ENCODE measurements at regions not wholly inside any gene's neighbourhood (a gene's known extent, or its start where the extent isn't known, plus 50 kb on each side); places are given as distances from the start of the nearest gene placed in this dataset.

DNA sequence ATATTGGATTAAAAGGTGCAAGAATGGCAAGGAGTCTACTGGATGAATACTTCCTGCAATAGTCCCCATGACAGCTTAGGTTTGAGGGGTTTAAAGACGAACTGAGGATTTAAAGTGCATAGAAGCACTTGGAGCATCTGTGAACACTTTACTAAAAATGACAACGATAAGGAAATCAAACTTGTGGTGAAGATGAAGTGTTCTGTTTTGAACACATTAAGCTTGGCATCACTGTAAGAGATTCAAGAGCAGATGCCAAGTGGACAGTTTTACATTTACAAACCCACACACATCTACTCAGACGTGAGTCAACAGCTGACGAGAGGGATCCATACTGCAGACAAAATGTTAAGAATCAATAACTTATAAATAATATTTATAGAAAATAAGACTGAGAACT is 918.7 kb downstream of the CDH11 start:
- TF ChIP-seq POLR2AphosphoS5 (IDR thresholded peaks at IDR 0.05; ENCODE audit: low read depth, low read length) (no peak), TAF1 (IDR thresholded peaks at IDR 0.05; ENCODE audit: borderline replicate concordance, insufficient read depth, low read length) (no peak), SIN3A (IDR thresholded peaks at IDR 0.05; ENCODE audit: borderline replicate concordance, insufficient read depth, low read length) (no peak)
- TF ChIP-seq, protein P1, sequence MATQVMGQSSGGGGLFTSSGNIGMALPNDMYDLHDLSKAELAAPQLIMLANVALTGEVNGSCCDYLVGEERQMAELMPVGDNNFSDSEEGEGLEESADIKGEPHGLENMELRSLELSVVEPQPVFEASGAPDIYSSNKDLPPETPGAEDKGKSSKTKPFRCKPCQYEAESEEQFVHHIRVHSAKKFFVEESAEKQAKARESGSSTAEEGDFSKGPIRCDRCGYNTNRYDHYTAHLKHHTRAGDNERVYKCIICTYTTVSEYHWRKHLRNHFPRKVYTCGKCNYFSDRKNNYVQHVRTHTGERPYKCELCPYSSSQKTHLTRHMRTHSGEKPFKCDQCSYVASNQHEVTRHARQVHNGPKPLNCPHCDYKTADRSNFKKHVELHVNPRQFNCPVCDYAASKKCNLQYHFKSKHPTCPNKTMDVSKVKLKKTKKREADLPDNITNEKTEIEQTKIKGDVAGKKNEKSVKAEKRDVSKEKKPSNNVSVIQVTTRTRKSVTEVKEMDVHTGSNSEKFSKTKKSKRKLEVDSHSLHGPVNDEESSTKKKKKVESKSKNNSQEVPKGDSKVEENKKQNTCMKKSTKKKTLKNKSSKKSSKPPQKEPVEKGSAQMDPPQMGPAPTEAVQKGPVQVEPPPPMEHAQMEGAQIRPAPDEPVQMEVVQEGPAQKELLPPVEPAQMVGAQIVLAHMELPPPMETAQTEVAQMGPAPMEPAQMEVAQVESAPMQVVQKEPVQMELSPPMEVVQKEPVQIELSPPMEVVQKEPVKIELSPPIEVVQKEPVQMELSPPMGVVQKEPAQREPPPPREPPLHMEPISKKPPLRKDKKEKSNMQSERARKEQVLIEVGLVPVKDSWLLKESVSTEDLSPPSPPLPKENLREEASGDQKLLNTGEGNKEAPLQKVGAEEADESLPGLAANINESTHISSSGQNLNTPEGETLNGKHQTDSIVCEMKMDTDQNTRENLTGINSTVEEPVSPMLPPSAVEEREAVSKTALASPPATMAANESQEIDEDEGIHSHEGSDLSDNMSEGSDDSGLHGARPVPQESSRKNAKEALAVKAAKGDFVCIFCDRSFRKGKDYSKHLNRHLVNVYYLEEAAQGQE (IDR thresholded peaks at IDR 0.05; ENCODE audit: insufficient read depth in 1 of 2, low read depth in 2 of 2, low read length in 2 of 2): no peak

All from PFSK-1 (cell line).